GM21381 (cell line): ENCODE measurements at regions not wholly inside any gene's neighbourhood (a gene's known extent, or its start where the extent isn't known, plus 50 kb on each side); places are given as distances from the start of the nearest gene placed in this dataset.

ENCODE experiments used
- ATAC-seq: cut with Tn5 transposase; IDR thresholded peaks from one replicate; pipeline ENCODE4 v1.9.1; 2021; ENCODE audit warnings: mild to moderate bottlenecking, moderate library complexity; ENCODE audit not compliant: unreplicated experiment

DNA sequence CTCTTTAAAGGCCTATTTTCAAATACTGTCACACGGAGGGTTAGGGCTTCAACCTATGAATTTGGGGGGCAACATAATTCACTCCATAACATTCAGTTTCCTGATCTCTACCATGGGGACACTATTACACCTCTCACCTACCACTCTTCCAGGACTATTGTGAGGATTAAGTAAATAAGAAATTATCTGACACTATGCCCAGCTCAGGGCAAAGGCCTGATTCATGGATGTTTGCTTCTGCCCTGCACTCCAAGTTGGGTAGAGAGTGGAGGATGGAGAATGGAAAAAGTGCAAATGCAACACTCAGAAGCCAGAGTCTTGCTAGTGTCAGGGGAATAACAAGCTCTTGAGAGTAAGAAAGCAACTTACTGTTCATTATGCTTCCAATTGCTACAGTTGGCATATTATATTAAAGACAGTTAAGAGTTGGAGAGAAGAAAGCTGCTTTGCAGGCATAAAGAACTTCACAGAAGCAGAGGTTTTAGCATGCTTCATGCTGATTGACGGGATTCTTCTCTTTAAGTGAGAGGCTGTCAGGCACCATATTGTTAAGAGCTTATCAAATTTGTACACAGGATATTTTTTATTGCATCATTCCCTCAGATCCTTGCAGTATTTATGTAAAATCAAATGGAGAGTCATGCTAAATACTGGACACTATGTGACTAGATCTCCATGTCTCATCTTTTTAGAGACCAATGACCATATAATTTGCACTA is 375.3 kb downstream of the VPS13C start:
- ATAC-seq: no peak

DNA sequence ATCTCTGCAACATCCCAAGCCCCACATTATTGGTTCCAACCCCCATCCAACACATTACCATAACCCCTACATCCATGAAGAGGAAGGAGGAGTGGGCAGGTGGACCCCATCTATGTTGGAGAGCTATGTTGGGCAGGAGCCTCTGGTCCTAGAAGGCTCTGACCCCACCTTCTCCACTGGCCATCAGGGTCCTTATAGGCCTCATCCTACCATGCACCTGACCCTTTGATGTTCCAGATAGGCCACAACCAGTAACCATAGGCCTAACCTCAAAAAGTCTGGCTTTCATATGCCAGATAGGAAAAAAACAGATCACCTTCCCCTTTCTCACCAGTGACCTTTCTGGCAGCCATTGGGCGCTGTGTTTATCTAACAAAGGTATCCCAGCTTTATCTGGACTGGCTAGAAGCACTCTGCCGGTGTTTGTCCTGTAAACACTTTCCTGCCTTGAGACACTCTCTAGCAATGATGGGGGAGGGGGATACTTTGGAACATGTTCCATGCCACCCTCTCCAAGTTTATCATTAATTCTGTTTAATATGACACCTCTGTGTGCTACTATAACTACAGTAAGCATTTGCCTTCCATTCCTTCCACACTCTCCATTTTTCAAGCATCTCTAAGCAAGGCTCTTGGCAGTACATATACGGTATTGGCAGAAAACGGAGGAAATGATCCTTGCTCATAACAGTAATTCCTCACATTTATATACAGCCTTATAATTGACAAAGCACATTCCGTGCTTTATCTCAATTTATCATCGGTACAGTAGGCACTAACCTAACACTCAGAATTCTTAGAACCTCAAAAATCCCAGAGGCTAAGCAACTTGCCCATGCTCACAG is 377.1 kb downstream of the VPS13C start:
- ATAC-seq: no peak

DNA sequence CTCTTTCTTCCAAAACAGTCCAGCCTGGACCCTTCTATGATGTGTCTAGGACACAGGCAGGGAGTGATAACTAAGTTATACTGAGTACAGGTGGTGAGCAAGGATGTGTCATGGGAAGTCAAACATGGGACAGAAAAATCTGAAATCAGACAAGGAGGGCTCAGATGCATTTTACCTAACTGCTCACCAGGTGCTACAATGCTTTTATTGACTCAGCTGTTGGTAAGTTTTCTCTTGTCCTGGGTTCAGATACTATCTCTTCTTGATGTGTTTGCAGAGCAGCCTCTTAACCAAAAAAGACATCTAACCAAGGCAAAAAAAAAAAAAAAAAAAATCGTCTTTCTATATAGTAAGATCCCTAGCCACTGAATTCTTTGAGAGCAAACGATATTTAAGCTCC is 378.6 kb downstream of the VPS13C start:
- ATAC-seq: no peak

DNA sequence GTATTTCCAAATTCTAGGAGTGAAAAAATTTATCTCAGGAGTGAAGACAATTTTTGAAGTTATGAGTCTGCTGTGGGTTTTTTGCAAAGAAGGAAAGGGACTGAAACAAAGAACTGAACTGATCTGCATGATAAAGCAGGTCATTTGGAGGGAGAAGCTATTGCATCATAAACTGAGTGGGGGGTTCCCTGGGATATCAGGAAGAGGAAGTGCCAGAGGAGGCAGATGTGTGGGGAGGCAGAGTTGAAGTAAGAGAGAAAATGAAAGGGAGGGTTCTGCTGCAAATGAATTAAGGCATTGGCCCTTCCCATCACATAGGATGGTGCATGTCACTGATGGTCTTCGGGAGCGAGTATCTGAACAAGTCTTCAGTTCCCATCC is 379.2 kb downstream of the VPS13C start:
- ATAC-seq: no peak

DNA sequence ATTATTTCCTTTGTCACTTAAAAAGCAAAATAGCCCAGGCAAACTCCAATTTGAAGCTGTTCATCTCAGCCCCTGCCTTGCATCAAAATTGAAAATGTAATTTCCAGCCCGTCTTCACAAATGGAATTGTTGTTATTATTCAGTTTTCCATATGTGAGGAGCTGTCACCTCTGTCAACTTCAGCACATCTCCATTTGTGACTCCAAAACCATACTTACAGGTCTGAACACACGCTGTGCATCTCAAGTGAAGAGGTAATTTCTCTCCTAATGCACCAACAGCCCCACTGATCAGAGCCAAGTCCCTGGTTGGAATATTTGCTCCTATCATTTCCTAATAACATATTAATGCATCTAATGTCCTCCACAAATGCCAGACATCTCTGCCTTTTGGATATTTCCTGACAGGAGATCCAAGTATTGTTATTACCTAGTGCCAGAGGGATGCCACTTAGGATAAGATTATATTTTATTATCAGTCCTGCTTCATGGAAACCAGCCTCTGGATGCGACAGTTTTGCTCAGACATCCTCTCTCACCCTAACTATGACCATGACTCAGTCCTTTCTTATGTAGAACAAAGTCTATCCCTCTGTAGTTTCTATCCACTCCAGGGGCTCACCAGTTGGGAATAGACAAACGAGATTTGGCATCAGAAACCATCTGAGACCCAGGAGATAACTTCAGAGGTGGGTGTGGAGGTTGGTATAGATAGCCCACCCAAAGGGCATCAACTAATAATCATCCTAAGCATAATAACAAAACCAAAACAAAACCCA is 379.8 kb downstream of the VPS13C start:
- ATAC-seq: no peak

DNA sequence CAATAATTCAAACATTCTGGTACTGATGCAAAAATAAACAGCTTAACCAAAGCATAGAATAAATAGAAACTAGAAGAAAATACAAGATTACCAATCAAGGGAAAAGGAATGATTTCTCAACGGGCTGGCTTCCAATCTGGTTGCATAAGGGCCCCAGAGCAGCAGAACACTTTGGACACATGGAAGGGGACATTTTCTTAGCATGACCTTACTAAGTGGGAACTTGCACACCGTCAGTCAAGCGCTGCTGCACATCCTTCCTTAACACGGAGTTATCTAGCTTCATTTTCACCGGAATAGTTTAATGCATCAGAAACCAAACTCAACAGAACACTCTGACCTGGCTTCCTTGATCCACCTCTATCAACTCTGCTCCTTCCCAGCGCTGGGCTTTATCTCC is 388.5 kb downstream of the VPS13C start:
- ATAC-seq: no peak

DNA sequence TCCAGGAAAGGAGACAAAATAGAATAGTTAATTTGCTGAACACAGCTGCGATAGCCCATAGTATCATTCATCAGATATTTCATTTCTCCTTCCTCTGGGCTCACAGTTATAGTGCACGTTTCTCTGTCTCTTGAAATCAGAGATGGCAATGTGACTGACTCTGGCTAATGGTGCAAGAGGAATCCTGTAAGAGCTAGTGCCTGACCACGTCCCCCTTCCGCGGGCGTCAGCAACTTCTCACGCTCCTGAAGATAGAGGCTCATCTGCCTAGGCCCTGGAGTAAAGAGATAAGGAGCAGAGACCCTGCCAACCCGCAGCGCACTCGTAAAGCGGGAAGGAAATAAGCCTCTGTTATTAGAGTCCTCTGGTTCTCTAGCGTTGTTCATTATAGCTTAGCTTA is 391.8 kb downstream of the VPS13C start:
- ATAC-seq: no peak

DNA sequence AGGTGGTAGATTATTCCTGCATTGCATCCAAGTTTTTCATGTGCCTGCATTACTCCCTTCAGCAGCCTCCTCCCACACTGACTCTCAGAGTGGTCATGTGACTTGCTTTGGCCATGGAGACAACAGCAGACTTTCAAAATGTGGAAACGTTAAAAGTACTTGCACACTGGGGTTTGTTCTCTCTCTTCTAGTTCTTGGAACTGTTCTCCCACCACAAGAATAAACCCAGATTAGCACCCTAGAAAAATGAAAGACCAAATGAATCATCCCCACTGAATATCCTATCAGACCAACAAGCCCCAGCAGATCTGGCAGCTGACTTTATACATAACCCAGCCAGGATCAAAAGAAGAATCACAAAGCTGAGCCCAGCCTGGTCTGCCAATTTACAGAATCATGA is 398.5 kb downstream of the VPS13C start:
- no peak for ATAC-seq

DNA sequence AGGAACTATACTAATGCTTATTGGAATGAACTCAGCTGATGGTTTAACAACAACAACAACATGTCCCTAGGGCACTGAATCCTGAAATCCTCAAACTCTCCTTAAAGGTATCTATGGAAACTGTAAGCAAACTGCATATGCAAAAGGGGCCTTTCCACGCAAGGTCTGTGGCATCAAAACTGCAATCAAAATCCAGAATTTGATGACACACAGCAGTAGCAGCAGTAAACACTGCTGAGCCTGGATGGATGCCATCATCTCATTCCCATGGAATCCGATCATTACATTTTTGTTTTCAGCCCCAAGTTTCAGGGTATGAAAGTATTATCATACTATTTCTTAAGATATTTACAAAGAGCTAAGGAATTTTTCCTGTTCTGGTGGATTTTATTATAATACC is 399.7 kb downstream of the VPS13C start:
- ATAC-seq: no peak

DNA sequence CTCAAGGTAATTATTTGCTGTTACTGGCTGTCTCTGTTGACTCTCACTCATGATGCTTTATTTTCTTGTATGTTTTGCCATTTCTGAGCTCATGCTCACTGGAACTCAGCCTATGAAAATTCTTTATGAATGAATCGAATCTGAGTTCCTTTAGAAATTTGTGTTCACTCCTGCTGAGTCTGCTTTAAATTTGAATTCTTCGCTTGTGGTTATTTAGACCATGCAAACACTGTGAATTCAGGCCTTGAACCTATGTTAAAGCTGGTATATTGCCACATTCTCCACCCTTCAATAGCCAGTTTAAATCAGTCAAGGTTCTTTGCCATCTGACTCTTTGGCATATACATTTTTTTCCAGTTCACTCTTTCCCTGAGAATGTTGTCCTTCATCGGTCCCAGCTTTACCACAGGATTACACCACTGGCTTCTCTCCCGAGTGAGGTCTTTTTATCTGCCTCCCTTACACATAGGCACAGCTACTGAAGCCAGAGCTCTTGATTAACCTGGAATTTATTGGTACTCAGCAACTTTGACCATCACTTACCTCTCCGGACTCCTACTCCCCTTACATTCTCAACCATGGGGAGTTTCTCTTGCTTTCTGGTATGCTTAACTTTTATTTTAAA is 400.6 kb downstream of the VPS13C start:
- ATAC-seq: no peak

DNA sequence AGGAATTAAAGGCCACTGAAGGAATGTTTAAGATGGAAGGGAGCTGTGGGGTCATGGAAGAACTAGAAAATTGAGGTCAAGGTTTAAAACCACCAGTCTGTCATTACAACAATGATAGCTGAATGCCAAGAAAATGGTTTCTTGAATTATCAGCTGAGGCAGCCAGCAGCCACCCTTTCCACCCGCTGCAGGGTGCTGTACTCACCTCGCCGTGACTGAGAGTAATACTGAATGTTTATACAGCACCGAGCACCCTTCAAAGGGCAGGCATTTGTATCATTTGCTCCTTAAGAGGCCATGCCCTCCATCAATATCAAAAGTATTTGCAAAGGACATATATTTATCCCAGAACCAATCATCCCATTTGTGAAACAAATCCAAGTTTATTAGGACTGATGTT is 402.8 kb downstream of the VPS13C start:
- ATAC-seq: no peak

DNA sequence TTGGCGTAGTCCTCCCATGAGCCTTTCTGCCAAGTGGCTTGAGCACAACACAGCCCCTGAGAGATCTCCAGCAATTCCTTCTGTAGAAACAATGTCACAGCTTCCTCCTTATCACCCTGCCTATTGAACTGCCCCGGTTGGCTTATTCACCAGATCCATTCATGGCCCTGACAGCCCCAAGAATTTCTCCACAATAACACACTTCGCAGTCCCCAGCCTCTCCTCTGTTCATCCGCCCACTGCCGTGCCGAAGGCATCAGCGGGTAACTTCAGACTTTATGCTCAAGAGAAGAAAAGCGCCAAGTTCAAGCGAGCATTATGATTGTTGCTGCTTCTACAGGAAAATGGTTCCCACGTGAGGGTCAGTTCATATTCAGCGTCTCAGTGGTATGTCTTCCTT is 403.9 kb downstream of the VPS13C start:
- no peak for ATAC-seq

DNA sequence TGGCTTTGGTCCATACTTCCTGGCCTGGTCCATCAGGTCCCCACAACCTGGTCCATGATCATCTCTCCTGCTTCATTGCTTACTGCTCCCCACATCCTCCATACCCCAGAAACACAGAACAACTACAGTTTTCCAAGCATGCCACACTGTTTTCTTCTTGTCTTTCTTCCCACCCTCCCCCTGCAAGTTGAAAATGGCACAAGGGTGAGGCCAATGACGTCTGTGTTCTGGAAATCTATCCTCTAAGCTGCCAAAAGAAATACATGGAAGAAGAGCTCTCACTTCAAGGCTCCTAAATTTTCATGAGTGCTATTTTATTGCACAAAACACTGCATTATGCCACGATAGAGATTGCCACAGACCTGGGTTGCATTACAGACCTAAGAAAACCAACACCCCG is 404.4 kb downstream of the VPS13C start:
- no peak for ATAC-seq

DNA sequence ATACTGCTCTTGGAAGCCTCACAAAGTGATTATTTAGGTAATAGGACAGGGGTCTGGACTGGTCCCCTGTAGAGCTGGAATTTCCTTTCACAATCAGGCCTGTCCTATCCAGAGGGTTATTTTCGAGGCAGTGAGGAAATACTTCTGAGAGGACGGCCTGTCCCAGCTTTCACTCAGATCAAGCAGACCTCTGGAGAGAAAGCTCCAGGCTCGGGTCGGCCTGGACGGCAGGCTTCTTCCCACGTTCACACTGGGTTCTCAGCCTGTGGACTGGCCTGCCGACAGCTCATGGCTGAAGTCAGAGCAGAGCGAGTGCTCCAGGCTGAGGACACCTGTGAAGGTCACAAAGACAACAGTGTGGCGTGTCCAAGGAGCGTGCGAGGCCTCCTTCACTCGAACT is 405.3 kb downstream of the VPS13C start:
- ATAC-seq: no peak

DNA sequence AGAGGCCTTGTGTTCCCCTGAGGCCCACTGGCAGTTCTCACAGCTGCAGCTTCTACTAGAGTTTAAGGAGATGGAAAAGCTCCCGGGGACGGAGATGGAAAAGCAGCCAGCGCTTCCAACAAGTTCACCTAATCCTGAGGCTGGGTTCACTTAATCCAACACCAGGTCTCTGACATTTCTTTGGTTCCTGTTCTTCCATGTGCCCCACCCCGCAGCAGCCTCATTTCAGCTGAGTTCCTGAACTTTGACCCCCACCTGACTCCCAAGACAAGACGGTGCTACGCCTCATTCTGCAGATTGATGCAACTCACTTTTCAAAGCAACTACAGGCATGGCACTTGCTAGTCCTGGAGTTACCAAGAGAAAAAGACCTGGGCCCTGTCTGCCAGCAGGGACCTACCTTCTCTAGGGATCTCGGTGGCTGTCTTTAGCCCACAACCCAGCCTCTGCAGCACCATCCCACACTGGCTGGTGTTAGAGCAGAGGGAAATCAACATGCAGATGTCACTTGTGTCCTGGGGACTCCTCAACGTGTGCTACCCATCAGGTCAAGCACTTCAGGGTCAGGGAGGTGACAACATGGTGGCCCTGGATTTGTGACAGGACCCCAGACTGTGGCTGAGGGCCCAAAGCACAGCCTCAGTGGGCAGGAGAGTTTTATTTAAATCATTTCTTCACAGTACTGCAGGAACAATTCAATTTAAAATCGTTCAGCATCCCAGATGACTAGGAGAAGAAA is 406.1 kb downstream of the VPS13C start:
- ATAC-seq: no peak

DNA sequence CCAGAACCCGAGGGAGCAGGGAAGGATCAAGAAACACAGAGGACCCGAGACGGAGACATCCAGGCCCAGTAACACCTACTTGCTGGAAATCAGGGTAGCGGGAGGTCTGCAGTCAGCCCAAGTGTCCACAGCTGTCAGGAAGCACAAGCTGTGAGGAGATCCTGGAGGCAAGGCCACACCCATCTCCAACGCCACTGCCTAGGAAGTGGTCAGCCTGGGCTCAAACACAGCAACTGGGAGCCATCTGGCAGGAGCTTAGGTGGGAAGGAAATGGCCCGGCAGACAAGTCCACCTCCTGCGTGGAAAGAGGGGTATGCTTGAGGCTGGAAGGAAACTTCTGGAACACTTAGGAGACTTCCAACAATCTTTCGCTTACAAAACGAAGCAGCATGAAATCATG is 407.1 kb downstream of the VPS13C start:
- no peak for ATAC-seq

DNA sequence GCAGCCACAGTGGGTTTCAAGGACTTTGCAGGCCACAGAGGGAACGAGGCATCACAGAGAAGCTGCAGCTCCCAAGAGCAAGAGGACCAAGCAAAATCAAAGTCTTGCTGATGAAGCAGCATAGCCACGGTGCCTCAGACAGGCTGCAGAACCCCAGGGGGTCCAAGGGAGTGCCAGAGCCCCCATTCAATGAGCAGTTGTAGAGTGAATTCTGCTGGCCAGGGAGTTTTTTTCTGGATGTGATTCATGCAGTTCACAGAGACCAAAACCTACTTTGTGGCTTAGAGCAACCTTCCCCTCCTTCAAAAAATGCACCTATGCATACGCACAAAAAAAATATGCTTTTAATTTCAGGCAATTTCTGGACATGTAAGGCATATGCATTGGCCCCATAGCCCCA is 409.0 kb downstream of the VPS13C start:
- no peak for ATAC-seq

DNA sequence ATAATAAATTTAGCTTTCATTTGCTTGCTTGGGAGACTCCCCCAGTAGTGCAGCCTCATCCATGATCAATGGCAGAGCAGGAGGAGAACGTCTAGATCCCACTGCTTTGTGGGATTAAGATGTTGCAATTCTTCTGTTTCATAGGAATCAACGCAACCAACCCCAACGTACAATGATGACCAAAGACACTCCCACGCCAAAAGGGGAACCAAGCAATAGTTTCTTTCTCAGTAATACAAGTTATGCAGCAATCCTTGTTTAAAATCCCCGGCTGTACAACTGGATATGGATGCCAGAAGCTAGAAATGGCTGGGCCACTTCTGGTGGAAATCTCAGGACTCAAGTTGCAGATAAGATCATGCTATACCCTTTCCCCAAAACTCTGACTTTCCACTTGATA is 411.2 kb downstream of the VPS13C start:
- ATAC-seq: no peak

DNA sequence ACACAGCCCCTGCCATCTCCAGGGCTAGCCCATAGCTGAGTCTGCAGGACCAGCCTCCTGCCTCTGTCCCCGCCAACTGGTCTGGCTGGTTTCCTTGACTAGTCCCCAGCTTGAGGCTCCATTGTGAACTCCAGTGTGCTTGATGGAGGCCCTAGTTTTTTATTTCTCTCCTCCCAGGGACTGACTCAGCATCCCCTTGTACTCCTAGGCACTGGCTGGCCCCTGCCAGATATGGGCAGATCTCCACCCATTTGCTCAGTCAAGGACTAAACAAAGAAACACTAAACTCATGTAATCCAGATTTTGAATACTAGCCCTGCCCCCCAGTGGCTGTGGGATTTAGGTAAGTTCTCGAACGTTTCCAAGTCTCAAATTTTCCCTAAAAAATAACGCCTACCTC is 415.4 kb upstream of the RORA start:
- ATAC-seq: no peak

DNA sequence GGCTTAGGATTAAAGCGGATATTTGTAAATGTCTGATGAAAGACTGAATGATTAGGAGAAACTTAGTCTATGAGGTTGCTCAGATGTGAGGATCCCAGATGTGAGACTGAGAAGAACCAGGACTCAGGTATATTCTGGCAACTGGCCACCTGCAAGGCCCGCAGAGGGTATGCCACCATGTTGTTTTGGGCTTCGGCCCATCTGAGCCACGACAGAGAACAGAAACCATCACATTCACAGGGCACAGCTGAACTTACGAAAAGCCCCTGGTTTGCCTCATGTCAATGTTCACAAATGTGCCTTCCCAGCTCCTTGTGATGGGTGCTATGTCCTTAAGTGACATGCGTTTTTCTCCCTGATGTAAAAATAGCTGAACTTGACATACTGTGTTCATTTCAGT is 412.5 kb upstream of the RORA start:
- ATAC-seq: no peak

DNA sequence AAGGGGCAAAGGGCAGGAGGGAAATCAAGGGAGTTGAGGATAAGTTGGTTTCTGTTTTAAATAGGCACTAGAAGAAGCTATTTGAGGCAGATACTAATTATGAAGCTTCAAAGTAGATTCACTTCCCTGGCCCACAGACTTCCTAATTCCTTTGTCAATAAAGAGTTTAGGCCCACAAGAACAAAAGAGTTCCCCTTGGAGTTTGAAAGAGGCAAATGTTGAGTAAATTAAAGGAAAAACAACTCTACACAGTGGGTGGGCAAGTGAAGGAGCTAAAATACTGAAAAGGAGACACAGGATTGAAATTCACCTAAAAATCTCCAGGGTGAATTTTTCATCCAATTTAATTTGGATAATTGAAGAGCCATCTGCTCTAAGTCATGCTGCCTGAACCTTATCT is 411.7 kb upstream of the RORA start:
- no peak for ATAC-seq
